ENCODE measurements at regions not wholly inside any gene's neighbourhood (a gene's known extent, or its start where the extent isn't known, plus 50 kb on each side); places are given as distances from the start of the nearest gene placed in this dataset.

GRCh38 chr7:24469118-24469517 is 104.1 kb upstream of the PALS2 start:
- no peaks in the 10 kb centered on the region for H3K4me1 ChIP-seq (ENCODE audit: control insufficient read depth, insufficient read depth, low read length)
- ChIA-PET CTCF (no interaction called here), SMC1A (ENCODE audit: uncharacterized antibody, unreplicated experiment) (no interaction called here), RAD21 (ENCODE audit: unreplicated experiment) (no interaction called here), POLR2A (no interaction called here)
- H3K4me2 ChIP-seq (ENCODE audit: control insufficient read depth, insufficient read depth) = no peak overlapping the region
- no peak overlapping the region for H3K4me3 ChIP-seq
- H3K27ac ChIP-seq (ENCODE audit: control insufficient read depth, insufficient read depth) = no peak overlapping the region
- DNase-seq (ENCODE audit: low read depth, low spot score) (no peak), FAIRE-seq (no peak), ATAC-seq (no peak)
- no peaks in the 10 kb centered on the region for H3K36me3 ChIP-seq (ENCODE audit: control insufficient read depth in 2 of 2, insufficient read depth in 2 of 2, low read length in 1 of 2)
- intact Hi-C loops (cut with micrococcal nuclease; ENCODE audit: unreplicated experiment) = no loop called here
- H4K20me1 ChIP-seq (ENCODE audit: control insufficient read depth, insufficient read depth) = no peaks in the 10 kb centered on the region
- no peaks in the 10 kb centered on the region for H3K79me2 ChIP-seq (ENCODE audit: control insufficient read depth, insufficient read depth, low read length)
- WGBS (ENCODE audit: insufficient coverage, insufficient replicate concordance, low lambda C conversion rate, missing lambda C conversion rate) = 32% methylated on average over 2 of the region's 2 CpGs
- in situ Hi-C loops (cut with MboI) = no loop called here
- TF ChIP-seq MYC (IDR thresholded peaks at IDR 0.05; ENCODE audit: insufficient read depth, insufficient read length, insufficient replicate concordance, low read length, severe bottlenecking) (no peak), E2F4 (IDR thresholded peaks at IDR 0.05; ENCODE audit: low read depth, low read length) (no peak), SREBF1 (IDR thresholded peaks at IDR 0.05; ENCODE audit: low read length) (no peak)
- BruUV-seq (replicated peaks) = no TSS peak
- no peak overlapping the region for H3K9ac ChIP-seq (ENCODE audit: control insufficient read depth, insufficient read depth, low read length)
- H3K27me3 ChIP-seq (replicated peaks in 1 of 2; ENCODE audit: control insufficient read depth in 2 of 2, insufficient read depth in 2 of 2, low read length in 1 of 2) = no peaks in the 10 kb centered on the region; a peak in 2 of 4 replicates
- H3K9me3 ChIP-seq (replicated peaks; ENCODE audit: control insufficient read depth, insufficient read depth, low read length) = no peaks in the 10 kb centered on the region
- no peak overlapping the region for H2AFZ ChIP-seq (ENCODE audit: control insufficient read depth, low read depth, low read length)

- WGBS (ENCODE audit: insufficient coverage, insufficient replicate concordance, low lambda C conversion rate, missing lambda C conversion rate) = 7% methylated on average over 1 of the region's 1 CpG
- CTCF ChIA-PET = no interaction called here
- no peaks in the 10 kb centered on the region; a peak in 2 of 4 replicates for H3K27me3 ChIP-seq (replicated peaks in 1 of 2; ENCODE audit: control insufficient read depth in 2 of 2, insufficient read depth in 2 of 2, low read length in 1 of 2)
- no peaks in the 10 kb centered on the region for H3K4me1 ChIP-seq (ENCODE audit: control insufficient read depth, insufficient read depth, low read length)
- no peak overlapping the region for H3K4me3 ChIP-seq
- no peak overlapping the region for H2AFZ ChIP-seq (ENCODE audit: control insufficient read depth, low read depth, low read length)
- H3K9me3 ChIP-seq (replicated peaks; ENCODE audit: control insufficient read depth, insufficient read depth, low read length) = no peaks in the 10 kb centered on the region
- SMC1A ChIA-PET (ENCODE audit: uncharacterized antibody, unreplicated experiment) = no interaction called here
- intact Hi-C loops (cut with micrococcal nuclease; ENCODE audit: unreplicated experiment) = no loop called here
- no peak overlapping the region for H3K27ac ChIP-seq (ENCODE audit: control insufficient read depth, insufficient read depth)
- H3K36me3 ChIP-seq (ENCODE audit: control insufficient read depth in 2 of 2, insufficient read depth in 2 of 2, low read length in 1 of 2) = no peaks in the 10 kb centered on the region
- POLR2A ChIA-PET = no interaction called here
- ATAC-seq (no peak), DNase-seq (ENCODE audit: low read depth, low spot score) (no peak), FAIRE-seq (no peak)
- H3K9ac ChIP-seq (ENCODE audit: control insufficient read depth, insufficient read depth, low read length) = no peak overlapping the region
- no peaks in the 10 kb centered on the region for H3K79me2 ChIP-seq (ENCODE audit: control insufficient read depth, insufficient read depth, low read length)
- no peak overlapping the region for H3K4me2 ChIP-seq (ENCODE audit: control insufficient read depth, insufficient read depth)
- in situ Hi-C loops (cut with MboI) = no loop called here
- RAD21 ChIA-PET (ENCODE audit: unreplicated experiment) = no interaction called here
- no peak for TF ChIP-seq FOXM1 (IDR thresholded peaks at IDR 0.05; ENCODE audit: low read depth, low read length)
- no peak for TF ChIP-seq HDAC6 (IDR thresholded peaks at IDR 0.05; ENCODE audit: unreplicated experiment)
- TF ChIP-seq, protein P1, sequence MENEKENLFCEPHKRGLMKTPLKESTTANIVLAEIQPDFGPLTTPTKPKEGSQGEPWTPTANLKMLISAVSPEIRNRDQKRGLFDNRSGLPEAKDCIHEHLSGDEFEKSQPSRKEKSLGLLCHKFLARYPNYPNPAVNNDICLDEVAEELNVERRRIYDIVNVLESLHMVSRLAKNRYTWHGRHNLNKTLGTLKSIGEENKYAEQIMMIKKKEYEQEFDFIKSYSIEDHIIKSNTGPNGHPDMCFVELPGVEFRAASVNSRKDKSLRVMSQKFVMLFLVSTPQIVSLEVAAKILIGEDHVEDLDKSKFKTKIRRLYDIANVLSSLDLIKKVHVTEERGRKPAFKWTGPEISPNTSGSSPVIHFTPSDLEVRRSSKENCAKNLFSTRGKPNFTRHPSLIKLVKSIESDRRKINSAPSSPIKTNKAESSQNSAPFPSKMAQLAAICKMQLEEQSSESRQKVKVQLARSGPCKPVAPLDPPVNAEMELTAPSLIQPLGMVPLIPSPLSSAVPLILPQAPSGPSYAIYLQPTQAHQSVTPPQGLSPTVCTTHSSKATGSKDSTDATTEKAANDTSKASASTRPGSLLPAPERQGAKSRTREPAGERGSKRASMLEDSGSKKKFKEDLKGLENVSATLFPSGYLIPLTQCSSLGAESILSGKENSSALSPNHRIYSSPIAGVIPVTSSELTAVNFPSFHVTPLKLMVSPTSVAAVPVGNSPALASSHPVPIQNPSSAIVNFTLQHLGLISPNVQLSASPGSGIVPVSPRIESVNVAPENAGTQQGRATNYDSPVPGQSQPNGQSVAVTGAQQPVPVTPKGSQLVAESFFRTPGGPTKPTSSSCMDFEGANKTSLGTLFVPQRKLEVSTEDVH (IDR thresholded peaks at IDR 0.05; ENCODE audit: low read depth, partially characterized antibody) = no peak
- TF ChIP-seq NR2F1 (conservative IDR thresholded peaks at IDR 0.05) = no peak
- H4K20me1 ChIP-seq (ENCODE audit: control insufficient read depth, insufficient read depth) = no peaks in the 10 kb centered on the region
- no TSS peak for BruUV-seq (replicated peaks)
These were observed 101.2 kb upstream of the PALS2 start for GRCh38 chr7:24472093-24472492.

Measured in GM12878 (cell line).